Neuronal stem cell (in vitro differentiated cells): ENCODE measurements at regions not wholly inside any gene's neighbourhood (a gene's known extent, or its start where the extent isn't known, plus 50 kb on each side); places are given as distances from the start of the nearest gene placed in this dataset.

ENCODE experiments used
- DNase-seq: peaks from one replicate; pipeline ENCODE4 v3.0.0-alpha.2; 2013; ENCODE audit warnings: low spot score
- H2AFZ ChIP-seq: one replicate; pipeline ENCODE4 v1.6.1; 2013; ENCODE audit warnings: mild to moderate bottlenecking, low read length, inconsistent platforms
- H2AK5ac ChIP-seq: 2 replicates; pipeline ENCODE4 v1.6.1; 2013; ENCODE audit warnings: low read depth, mild to moderate bottlenecking, inconsistent platforms, low read length, moderate library complexity, mixed read lengths
- H2BK120ac ChIP-seq: 2 replicates; pipeline ENCODE4 v1.6.1; 2013; ENCODE audit warnings: low read depth, mild to moderate bottlenecking, inconsistent platforms, low read length, moderate library complexity, mixed read lengths
- H2BK12ac ChIP-seq: one replicate; pipeline ENCODE4 v1.6.1; 2013; ENCODE audit warnings: low read length, inconsistent platforms
- H2BK15ac ChIP-seq: 2 replicates; pipeline ENCODE4 v1.6.1; 2013; ENCODE audit warnings: mild to moderate bottlenecking, low read length, inconsistent platforms, mixed read lengths
- H2BK5ac ChIP-seq: one replicate; pipeline ENCODE4 v1.6.1; 2013; ENCODE audit warnings: inconsistent platforms, mild to moderate bottlenecking, low read length, moderate library complexity
- H3K14ac ChIP-seq: one replicate; pipeline ENCODE4 v1.6.1; 2013; ENCODE audit warnings: low read length, inconsistent platforms
- H3K18ac ChIP-seq: 2 replicates; pipeline ENCODE4 v1.6.1; 2013; ENCODE audit warnings: low read length, inconsistent platforms
- H3K23ac ChIP-seq: 2 replicates; pipeline ENCODE4 v1.6.1; 2013; ENCODE audit warnings: low read depth, mild to moderate bottlenecking, mixed read lengths, low read length, inconsistent platforms; ENCODE audit not compliant: poor library complexity
- H3K27ac ChIP-seq: replicated peaks from 3 replicates; pipeline ENCODE4 v1.5.1; 2013; ENCODE audit warnings: low read length, inconsistent platforms
- H3K27me3 ChIP-seq, 3 experiments: 2 replicates each; pipeline ENCODE4 v1.6.1; 2013; ENCODE audit warnings: low read length in 3 of 3, mild to moderate bottlenecking in 2 of 3, inconsistent platforms in 1 of 3, low read depth in 1 of 3, mixed read lengths in 1 of 3, moderate library complexity in 1 of 3; ENCODE audit not compliant: control insufficient read depth in 3 of 3, insufficient read depth in 3 of 3
- H3K36me3 ChIP-seq, 2 donors: replicated peaks in 1 of 2; 2 replicates each; pipeline ENCODE4 v1.6.1; 2013; ENCODE audit warnings: low read length in 2 of 2; ENCODE audit not compliant: control insufficient read depth in 2 of 2, insufficient read depth in 2 of 2
- H3K4ac ChIP-seq: 2 replicates; pipeline ENCODE4 v1.6.1; 2013; ENCODE audit warnings: inconsistent platforms, mild to moderate bottlenecking, low read length, moderate library complexity
- H3K4me1 ChIP-seq, 2 donors: 1 replicate in 1 of 2; 2 replicates in 1 of 2; pipeline ENCODE4 v1.6.1; 2013; ENCODE audit warnings: low read length in 2 of 2, low read depth in 1 of 2; ENCODE audit not compliant: control insufficient read depth in 2 of 2, insufficient read depth in 1 of 2
- H3K4me2 ChIP-seq: one replicate; pipeline ENCODE4 v1.6.1; 2013; ENCODE audit warnings: mild to moderate bottlenecking, low read length, inconsistent platforms; ENCODE audit not compliant: insufficient read depth, poor library complexity, severe bottlenecking
- H3K4me3 ChIP-seq, 2 donors: 2 replicates each; pipeline ENCODE4 v1.5.1; 2013; ENCODE audit warnings: low read length in 2 of 2, mild to moderate bottlenecking in 2 of 2, inconsistent platforms in 1 of 2, moderate library complexity in 1 of 2
- H3K79me1 ChIP-seq: one replicate; pipeline ENCODE4 v1.6.1; 2013; ENCODE audit warnings: low read depth, mild to moderate bottlenecking, inconsistent platforms, low read length, moderate library complexity
- H3K9ac ChIP-seq: one replicate; pipeline ENCODE4 v1.6.1; 2013; ENCODE audit warnings: mild to moderate bottlenecking, low read depth, low read length, inconsistent platforms; ENCODE audit not compliant: poor library complexity
- H3K9me3 ChIP-seq, 2 donors: replicated peaks in 1 of 2; 2 replicates each; pipeline versions ENCODE3 to v1.6.1; 2013; ENCODE audit warnings: low read length in 2 of 2, mild to moderate bottlenecking in 2 of 2, inconsistent platforms in 1 of 2, low read depth in 1 of 2, mixed read lengths in 1 of 2, moderate library complexity in 1 of 2; ENCODE audit not compliant: control insufficient read depth in 2 of 2, insufficient read depth in 1 of 2
- H4K8ac ChIP-seq: one replicate; pipeline ENCODE4 v1.6.1; 2013; ENCODE audit warnings: low read depth, mild to moderate bottlenecking, inconsistent platforms, low read length, moderate library complexity
- H4K91ac ChIP-seq: one replicate; pipeline ENCODE4 v1.6.1; 2013; ENCODE audit warnings: low read length, low read depth, mild to moderate bottlenecking, inconsistent platforms; ENCODE audit not compliant: poor library complexity
- WGBS, 2 donors: extraction: QIAGEN DNeasy Blood & Tissue Kit; methylation state at CpG; one replicate each; pipeline ENCODE4 v1.1.7; 2013; ENCODE audit warnings: missing lambda C conversion rate in 2 of 2, mixed read lengths in 1 of 2; ENCODE audit not compliant: insufficient read length in 2 of 2, insufficient replicate concordance in 1 of 2; ENCODE audit errors: extremely low coverage in 2 of 2; 5-methylcytosine and 5-hydroxymethylcytosine counted together

DNA sequence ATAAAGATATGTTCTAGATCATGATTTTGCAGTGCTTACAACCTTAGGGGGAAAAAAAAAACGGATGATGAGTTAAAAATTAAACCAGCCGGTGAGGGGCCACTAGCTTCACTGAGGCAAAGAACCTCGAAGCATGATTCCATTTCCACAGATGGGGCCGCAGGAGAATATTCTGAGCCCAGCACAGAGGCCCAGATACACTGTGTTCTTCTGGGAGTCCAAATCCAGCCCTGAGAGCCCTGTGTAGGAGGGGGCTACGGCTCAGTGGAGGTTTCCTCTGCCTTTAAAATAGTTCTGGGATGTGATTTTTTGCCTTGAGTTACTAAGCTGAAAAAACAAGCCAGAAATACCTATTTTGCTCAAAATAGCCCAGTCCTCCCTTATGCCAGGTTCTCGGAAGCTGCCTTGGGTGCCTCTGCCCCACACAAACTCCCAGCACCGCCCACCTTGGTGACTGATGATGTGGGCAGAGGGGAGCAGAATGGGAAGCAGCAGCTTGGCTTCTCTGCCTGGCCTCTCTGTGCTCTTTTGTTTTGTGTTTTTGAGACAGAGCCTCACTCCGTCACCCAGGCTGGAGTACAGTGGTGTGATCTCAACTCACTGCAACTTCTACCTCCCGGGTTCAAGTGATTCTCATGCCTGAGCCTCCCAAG, 105.4 kb upstream of the BCL2L14 start:
- Histone ChIP-seq H3K27ac (no peak overlapping the region), H2BK12ac (no peak overlapping the region), H4K91ac (no peak overlapping the region), H3K79me1 (no peaks in the 10 kb centered on the region), H2AK5ac (no peak overlapping the region), H3K27me3 (no peaks in the 10 kb centered on the region), H2BK15ac (no peak overlapping the region), H3K36me3 (no peaks in the 10 kb centered on the region), H4K8ac (no peak overlapping the region), H3K4me1 (peaks cover 3 to 16% of the 10 kb centered on the region in 2 donors), H3K14ac (no peak overlapping the region), H3K18ac (no peak overlapping the region), H3K4ac (no peak overlapping the region), H2BK120ac (no peak overlapping the region), H3K4me2 (no peak overlapping the region), H2BK5ac (no peak overlapping the region), H3K9ac (no peak overlapping the region), H3K9me3 (no peaks in the 10 kb centered on the region), H3K23ac (no peak overlapping the region), H3K4me3 (no peak overlapping the region), H2AFZ (no peak overlapping the region)
- no CpG with 5 or more reads among the region's 9 CpGs for WGBS, 2 donors
- no peak for DNase-seq

DNA sequence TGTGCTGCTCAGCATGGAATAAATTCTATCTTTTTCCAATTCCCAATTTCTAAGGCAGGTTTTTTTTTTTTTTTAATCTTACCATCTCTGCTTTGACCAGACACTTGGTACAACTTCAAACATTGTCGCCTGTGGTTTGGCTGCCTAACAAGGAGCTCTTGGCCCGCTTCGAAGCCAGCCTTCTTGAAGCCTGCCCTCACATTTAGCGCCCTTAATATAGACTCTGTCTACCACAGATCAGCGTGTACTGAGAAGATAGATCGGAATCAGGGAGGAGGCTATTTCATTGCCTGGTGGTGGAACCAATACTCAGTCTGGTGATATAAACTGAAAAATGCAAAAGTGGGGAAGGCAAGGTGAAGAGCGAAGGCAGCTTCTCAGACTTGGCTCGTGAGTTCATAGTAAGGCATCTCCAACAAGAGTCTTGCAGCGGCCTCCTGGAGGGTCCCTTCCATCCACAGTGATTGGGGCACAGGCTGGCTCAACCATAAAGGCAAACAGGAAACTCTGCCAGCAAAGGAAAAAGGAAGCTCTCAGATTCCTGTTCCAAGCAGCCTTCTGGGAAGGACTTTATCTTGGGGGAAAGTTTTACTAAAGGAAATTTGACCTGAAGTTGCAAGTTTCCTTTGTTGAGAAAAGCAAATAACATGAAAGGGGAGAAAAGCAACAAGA, 103.2 kb upstream of the BCL2L14 start:
- no peak overlapping the region for H2BK5ac ChIP-seq
- no peak overlapping the region for H3K18ac ChIP-seq
- H3K27ac ChIP-seq, result no peak overlapping the region
- no peak overlapping the region for H4K8ac ChIP-seq
- no peak overlapping the region for H3K4me3 ChIP-seq
- H3K79me1 ChIP-seq, result no peaks in the 10 kb centered on the region
- H3K14ac ChIP-seq, result no peak overlapping the region
- no peak overlapping the region for H3K4me2 ChIP-seq
- no peaks in the 10 kb centered on the region for H3K36me3 ChIP-seq
- H2AFZ ChIP-seq, result no peak overlapping the region
- H3K4me1 ChIP-seq, result peaks cover 0 to 11% of the 10 kb centered on the region in 2 donors
- no peak overlapping the region for H2BK15ac ChIP-seq
- peaks cover 0 to 4% (median 0%) of the 10 kb centered on the region in 3 experiments for H3K27me3 ChIP-seq
- no peak overlapping the region for H3K23ac ChIP-seq
- no peak for DNase-seq
- no peak overlapping the region for H4K91ac ChIP-seq
- H3K9ac ChIP-seq, result no peak overlapping the region
- H2AK5ac ChIP-seq, result no peak overlapping the region
- no CpG with 5 or more reads among the region's 9 CpGs for WGBS, 2 donors
- no peak overlapping the region for H3K4ac ChIP-seq
- no peak overlapping the region for H2BK120ac ChIP-seq
- no peaks in the 10 kb centered on the region for H3K9me3 ChIP-seq
- H2BK12ac ChIP-seq, result no peak overlapping the region

DNA sequence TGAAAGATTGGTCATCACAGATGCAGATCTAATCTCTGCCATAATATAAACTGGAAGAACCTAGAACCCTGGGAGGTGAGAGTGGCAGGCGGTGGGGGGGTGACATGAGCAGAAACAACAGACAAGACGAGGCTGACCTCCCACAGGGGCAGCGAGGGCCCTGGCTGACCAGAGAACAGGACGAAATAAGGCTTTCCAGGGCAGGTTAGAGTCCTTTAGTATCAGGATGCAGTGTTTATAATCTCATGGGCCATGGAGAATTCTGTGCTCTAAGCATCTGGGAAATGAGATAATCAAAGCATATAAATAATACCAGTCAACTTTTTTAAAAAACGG, 102.7 kb upstream of the BCL2L14 start:
- no peak overlapping the region for H2BK12ac ChIP-seq
- no peak for DNase-seq
- H4K8ac ChIP-seq, result no peak overlapping the region
- no peaks in the 10 kb centered on the region for H3K9me3 ChIP-seq
- H4K91ac ChIP-seq, result no peak overlapping the region
- peaks cover 0 to 11% of the 10 kb centered on the region in 2 donors for H3K4me1 ChIP-seq
- H3K14ac ChIP-seq, result no peak overlapping the region
- no peak overlapping the region for H3K18ac ChIP-seq
- H3K27ac ChIP-seq, result no peak overlapping the region
- no peak overlapping the region for H2BK15ac ChIP-seq
- WGBS, 2 donors, result no CpG with 5 or more reads among the region's 5 CpGs
- no peak overlapping the region for H3K9ac ChIP-seq
- H3K36me3 ChIP-seq, result no peaks in the 10 kb centered on the region
- no peak overlapping the region for H2AK5ac ChIP-seq
- no peak overlapping the region for H3K23ac ChIP-seq
- no peak overlapping the region for H3K4ac ChIP-seq
- H3K4me3 ChIP-seq, result no peak overlapping the region
- H3K27me3 ChIP-seq, result peaks cover 0 to 4% (median 0%) of the 10 kb centered on the region in 3 experiments
- H3K79me1 ChIP-seq, result no peaks in the 10 kb centered on the region
- no peak overlapping the region for H2BK120ac ChIP-seq
- H2AFZ ChIP-seq, result no peak overlapping the region
- H2BK5ac ChIP-seq, result no peak overlapping the region
- no peak overlapping the region for H3K4me2 ChIP-seq

DNA sequence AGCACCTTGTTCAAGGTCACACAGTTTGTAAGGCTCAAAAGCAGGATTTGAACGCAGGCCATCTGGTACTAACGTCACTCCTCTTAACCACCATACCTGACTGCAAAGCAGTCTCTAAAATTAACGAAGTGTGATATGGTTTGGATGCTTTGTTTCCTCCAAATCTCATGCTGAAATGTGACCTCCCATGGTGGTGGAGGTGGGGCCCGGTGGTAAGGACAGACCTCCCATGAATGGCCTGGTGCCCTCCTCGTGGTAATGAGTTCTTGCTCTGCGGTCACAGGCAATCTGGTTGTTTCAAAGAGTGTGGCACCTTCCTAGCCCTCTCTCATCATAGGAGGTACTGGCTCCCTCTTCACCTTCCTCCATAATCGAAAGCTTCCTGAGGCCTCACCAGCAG, 102.2 kb upstream of the BCL2L14 start:
- H4K91ac ChIP-seq, result no peak overlapping the region
- no peak overlapping the region for H4K8ac ChIP-seq
- H2BK5ac ChIP-seq, result no peak overlapping the region
- no peaks in the 10 kb centered on the region for H3K36me3 ChIP-seq
- H3K9me3 ChIP-seq, result no peaks in the 10 kb centered on the region
- DNase-seq, result no peak
- H2AK5ac ChIP-seq, result no peak overlapping the region
- no peak overlapping the region for H3K23ac ChIP-seq
- H3K4me3 ChIP-seq, result no peak overlapping the region
- H2AFZ ChIP-seq, result no peak overlapping the region
- no peaks in the 10 kb centered on the region for H3K79me1 ChIP-seq
- no peak overlapping the region for H3K14ac ChIP-seq
- H3K27me3 ChIP-seq, result peaks cover 0 to 4% (median 0%) of the 10 kb centered on the region in 3 experiments
- no peak overlapping the region for H3K4ac ChIP-seq
- no CpG with 5 or more reads among the region's 7 CpGs for WGBS, 2 donors
- no peak overlapping the region for H2BK15ac ChIP-seq
- H3K9ac ChIP-seq, result no peak overlapping the region
- peaks cover 0 to 13% of the 10 kb centered on the region in 2 donors for H3K4me1 ChIP-seq
- no peak overlapping the region for H2BK12ac ChIP-seq
- no peak overlapping the region for H2BK120ac ChIP-seq
- H3K18ac ChIP-seq, result no peak overlapping the region
- H3K4me2 ChIP-seq, result no peak overlapping the region
- no peak overlapping the region for H3K27ac ChIP-seq
